ENCODE measurements at regions not wholly inside any gene's neighbourhood (a gene's known extent, or its start where the extent isn't known, plus 50 kb on each side); places are given as distances from the start of the nearest gene placed in this dataset.

DNA sequence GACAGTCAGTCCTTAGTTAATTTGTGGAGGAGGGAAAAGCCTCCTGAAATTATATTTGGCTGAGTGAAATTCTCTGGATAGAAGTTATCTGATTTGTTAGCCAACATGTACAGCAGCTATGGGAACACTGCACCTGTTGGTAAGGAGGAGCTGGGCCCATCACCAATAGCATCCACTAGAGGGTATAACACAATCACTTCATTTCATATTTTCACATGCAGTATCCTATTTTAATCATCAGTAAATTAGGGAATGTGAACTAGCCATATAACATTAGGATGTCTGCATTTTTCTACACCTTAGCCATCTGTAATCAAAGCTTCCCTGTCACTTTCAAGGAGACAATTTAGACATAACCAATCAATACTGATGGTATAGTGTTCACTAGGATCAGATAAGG lies 818.4 kb upstream of the CDH2 start:
- BruUV-seq (replicated peaks), result no TSS peak

DNA sequence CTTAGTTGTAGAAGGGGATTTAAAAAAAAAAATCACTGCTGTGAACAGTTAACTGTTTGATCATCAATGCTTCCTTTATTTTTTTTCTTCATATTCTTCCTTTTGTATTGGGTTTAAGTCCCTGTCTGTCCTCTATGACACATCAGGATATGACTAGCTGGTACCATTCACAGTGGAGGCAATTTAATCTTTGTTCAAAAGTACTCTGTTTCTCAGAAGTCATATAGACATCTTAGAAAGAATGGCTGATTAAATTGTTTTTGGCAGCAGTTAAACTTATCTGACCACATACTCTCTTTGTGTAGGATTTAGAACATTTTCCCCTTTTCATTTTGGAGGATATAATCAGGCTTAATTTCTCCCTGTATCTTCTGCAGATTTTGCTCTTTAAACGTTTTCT lies 807.8 kb upstream of the CDH2 start:
- ATAC-seq, result no peak
- no TSS peak for BruUV-seq (replicated peaks)
- WGBS (ENCODE audit: insufficient coverage, insufficient replicate concordance, low lambda C conversion rate, missing lambda C conversion rate), result 0% methylated on average over 1 of the region's 1 CpG
- no peaks in the 10 kb centered on the region for H4K20me1 ChIP-seq (ENCODE audit: control insufficient read depth, insufficient read depth)
- no peak overlapping the region for H3K9ac ChIP-seq (ENCODE audit: control insufficient read depth, insufficient read depth, low read length)
- no peak overlapping the region for H3K4me2 ChIP-seq (ENCODE audit: control insufficient read depth, insufficient read depth)
- ChIA-PET SMC1A (ENCODE audit: uncharacterized antibody, unreplicated experiment) (interaction anchor here (1.6 kb wide), 1 partner anchor 9 kb away, joined by 3 read pairs; no protein-coding TSS in a partner anchor), RAD21 (ENCODE audit: unreplicated experiment) (no interaction called here), CTCF (interaction anchor here (0.9 to 1.3 kb wide), 2 partner anchors 9 to 23 kb away, joined by 3 read pairs; no protein-coding TSS in a partner anchor), POLR2A (no interaction called here)
- intact Hi-C loops (cut with micrococcal nuclease; ENCODE audit: unreplicated experiment), result no loop called here
- H3K4me3 ChIP-seq, result no peak overlapping the region
- TF ChIP-seq POLR2AphosphoS5 (IDR thresholded peaks at IDR 0.05; ENCODE audit: low read length) (no peak), PAX8 (IDR thresholded peaks at IDR 0.05) (no peak), BCL11A (IDR thresholded peaks at IDR 0.05; ENCODE audit: low read depth, low read length) (no peak), ATF7 (IDR thresholded peaks at IDR 0.05; ENCODE audit: low read depth) (no peak), TCF7 (IDR thresholded peaks at IDR 0.05; ENCODE audit: borderline replicate concordance) (no peak)
- TF ChIP-seq, protein P1, sequence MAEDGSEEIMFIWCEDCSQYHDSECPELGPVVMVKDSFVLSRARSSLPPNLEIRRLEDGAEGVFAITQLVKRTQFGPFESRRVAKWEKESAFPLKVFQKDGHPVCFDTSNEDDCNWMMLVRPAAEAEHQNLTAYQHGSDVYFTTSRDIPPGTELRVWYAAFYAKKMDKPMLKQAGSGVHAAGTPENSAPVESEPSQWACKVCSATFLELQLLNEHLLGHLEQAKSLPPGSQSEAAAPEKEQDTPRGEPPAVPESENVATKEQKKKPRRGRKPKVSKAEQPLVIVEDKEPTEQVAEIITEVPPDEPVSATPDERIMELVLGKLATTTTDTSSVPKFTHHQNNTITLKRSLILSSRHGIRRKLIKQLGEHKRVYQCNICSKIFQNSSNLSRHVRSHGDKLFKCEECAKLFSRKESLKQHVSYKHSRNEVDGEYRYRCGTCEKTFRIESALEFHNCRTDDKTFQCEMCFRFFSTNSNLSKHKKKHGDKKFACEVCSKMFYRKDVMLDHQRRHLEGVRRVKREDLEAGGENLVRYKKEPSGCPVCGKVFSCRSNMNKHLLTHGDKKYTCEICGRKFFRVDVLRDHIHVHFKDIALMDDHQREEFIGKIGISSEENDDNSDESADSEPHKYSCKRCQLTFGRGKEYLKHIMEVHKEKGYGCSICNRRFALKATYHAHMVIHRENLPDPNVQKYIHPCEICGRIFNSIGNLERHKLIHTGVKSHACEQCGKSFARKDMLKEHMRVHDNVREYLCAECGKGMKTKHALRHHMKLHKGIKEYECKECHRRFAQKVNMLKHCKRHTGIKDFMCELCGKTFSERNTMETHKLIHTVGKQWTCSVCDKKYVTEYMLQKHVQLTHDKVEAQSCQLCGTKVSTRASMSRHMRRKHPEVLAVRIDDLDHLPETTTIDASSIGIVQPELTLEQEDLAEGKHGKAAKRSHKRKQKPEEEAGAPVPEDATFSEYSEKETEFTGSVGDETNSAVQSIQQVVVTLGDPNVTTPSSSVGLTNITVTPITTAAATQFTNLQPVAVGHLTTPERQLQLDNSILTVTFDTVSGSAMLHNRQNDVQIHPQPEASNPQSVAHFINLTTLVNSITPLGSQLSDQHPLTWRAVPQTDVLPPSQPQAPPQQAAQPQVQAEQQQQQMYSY (CRISPR knock-in tag; IDR thresholded peaks at IDR 0.05), result no peak
- TF ChIP-seq, protein P2, sequence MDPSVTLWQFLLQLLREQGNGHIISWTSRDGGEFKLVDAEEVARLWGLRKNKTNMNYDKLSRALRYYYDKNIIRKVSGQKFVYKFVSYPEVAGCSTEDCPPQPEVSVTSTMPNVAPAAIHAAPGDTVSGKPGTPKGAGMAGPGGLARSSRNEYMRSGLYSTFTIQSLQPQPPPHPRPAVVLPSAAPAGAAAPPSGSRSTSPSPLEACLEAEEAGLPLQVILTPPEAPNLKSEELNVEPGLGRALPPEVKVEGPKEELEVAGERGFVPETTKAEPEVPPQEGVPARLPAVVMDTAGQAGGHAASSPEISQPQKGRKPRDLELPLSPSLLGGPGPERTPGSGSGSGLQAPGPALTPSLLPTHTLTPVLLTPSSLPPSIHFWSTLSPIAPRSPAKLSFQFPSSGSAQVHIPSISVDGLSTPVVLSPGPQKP (IDR thresholded peaks at IDR 0.05; ENCODE audit: low read depth, low read length), result no peak
- in situ Hi-C loops (cut with MboI), result no loop called here
- FAIRE-seq, result no peak
- H3K79me2 ChIP-seq (ENCODE audit: control insufficient read depth, insufficient read depth, low read length), result no peaks in the 10 kb centered on the region
- H3K36me3 ChIP-seq (ENCODE audit: control insufficient read depth in 2 of 2, insufficient read depth in 2 of 2, low read length in 1 of 2), result no peaks in the 10 kb centered on the region
- no peaks in the 10 kb centered on the region for H3K27me3 ChIP-seq (replicated peaks in 1 of 2; ENCODE audit: control insufficient read depth in 2 of 2, insufficient read depth in 2 of 2, low read length in 1 of 2)
- no peak for DNase-seq (ENCODE audit: low read depth, low spot score)
- no peaks in the 10 kb centered on the region for H3K9me3 ChIP-seq (replicated peaks; ENCODE audit: control insufficient read depth, insufficient read depth, low read length)
- H2AFZ ChIP-seq (ENCODE audit: control insufficient read depth, low read depth, low read length), result no peak overlapping the region
- H3K27ac ChIP-seq (ENCODE audit: control insufficient read depth, insufficient read depth), result no peak overlapping the region
- H3K4me1 ChIP-seq (ENCODE audit: control insufficient read depth, insufficient read depth, low read length), result no peaks in the 10 kb centered on the region

More for the DNA sequence above, 818.4 kb upstream of the CDH2 start:
- Histone ChIP-seq H3K27ac (ENCODE audit: control insufficient read depth, insufficient read depth) (no peak overlapping the region), H3K4me2 (ENCODE audit: control insufficient read depth, insufficient read depth) (no peak overlapping the region), H3K4me3 (no peak overlapping the region), H3K4me1 (ENCODE audit: control insufficient read depth, insufficient read depth, low read length) (no peaks in the 10 kb centered on the region), H4K20me1 (ENCODE audit: control insufficient read depth, insufficient read depth) (no peaks in the 10 kb centered on the region), H2AFZ (ENCODE audit: control insufficient read depth, low read depth, low read length) (no peak overlapping the region), H3K36me3 (ENCODE audit: control insufficient read depth in 2 of 2, insufficient read depth in 2 of 2, low read length in 1 of 2) (no peaks in the 10 kb centered on the region), H3K9me3 (replicated peaks; ENCODE audit: control insufficient read depth, insufficient read depth, low read length) (no peaks in the 10 kb centered on the region), H3K79me2 (ENCODE audit: control insufficient read depth, insufficient read depth, low read length) (no peaks in the 10 kb centered on the region), H3K9ac (ENCODE audit: control insufficient read depth, insufficient read depth, low read length) (no peak overlapping the region), H3K27me3 (replicated peaks in 1 of 2; ENCODE audit: control insufficient read depth in 2 of 2, insufficient read depth in 2 of 2, low read length in 1 of 2) (no peaks in the 10 kb centered on the region)
- ATAC-seq (no peak), DNase-seq (ENCODE audit: low read depth, low spot score) (no peak), FAIRE-seq (no peak)
- ChIA-PET SMC1A (ENCODE audit: uncharacterized antibody, unreplicated experiment) (no interaction called here), POLR2A (no interaction called here), RAD21 (ENCODE audit: unreplicated experiment) (no interaction called here), CTCF (no interaction called here)
- in situ Hi-C loops (cut with MboI), result no loop called here
- intact Hi-C loops (cut with micrococcal nuclease; ENCODE audit: unreplicated experiment), result no loop called here
- TF ChIP-seq, protein P3, sequence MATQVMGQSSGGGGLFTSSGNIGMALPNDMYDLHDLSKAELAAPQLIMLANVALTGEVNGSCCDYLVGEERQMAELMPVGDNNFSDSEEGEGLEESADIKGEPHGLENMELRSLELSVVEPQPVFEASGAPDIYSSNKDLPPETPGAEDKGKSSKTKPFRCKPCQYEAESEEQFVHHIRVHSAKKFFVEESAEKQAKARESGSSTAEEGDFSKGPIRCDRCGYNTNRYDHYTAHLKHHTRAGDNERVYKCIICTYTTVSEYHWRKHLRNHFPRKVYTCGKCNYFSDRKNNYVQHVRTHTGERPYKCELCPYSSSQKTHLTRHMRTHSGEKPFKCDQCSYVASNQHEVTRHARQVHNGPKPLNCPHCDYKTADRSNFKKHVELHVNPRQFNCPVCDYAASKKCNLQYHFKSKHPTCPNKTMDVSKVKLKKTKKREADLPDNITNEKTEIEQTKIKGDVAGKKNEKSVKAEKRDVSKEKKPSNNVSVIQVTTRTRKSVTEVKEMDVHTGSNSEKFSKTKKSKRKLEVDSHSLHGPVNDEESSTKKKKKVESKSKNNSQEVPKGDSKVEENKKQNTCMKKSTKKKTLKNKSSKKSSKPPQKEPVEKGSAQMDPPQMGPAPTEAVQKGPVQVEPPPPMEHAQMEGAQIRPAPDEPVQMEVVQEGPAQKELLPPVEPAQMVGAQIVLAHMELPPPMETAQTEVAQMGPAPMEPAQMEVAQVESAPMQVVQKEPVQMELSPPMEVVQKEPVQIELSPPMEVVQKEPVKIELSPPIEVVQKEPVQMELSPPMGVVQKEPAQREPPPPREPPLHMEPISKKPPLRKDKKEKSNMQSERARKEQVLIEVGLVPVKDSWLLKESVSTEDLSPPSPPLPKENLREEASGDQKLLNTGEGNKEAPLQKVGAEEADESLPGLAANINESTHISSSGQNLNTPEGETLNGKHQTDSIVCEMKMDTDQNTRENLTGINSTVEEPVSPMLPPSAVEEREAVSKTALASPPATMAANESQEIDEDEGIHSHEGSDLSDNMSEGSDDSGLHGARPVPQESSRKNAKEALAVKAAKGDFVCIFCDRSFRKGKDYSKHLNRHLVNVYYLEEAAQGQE (IDR thresholded peaks at IDR 0.05; ENCODE audit: low read depth, low read length), result no peak
- TF ChIP-seq SIX5 (IDR thresholded peaks at IDR 0.05; ENCODE audit: low read depth, low read length, severe bottlenecking) (no peak), GATAD2B (conservative IDR thresholded peaks at IDR 0.05; ENCODE audit: low read depth) (no peak)
